ENCODE measurements at regions not wholly inside any gene's neighbourhood (a gene's known extent, or its start where the extent isn't known, plus 50 kb on each side); places are given as distances from the start of the nearest gene placed in this dataset.
"Not testable (repeated sequence)": the region's sequence is repeated elsewhere in the genome, so short reads cannot be mapped to it uniquely, and the experiment has no call there.

GRCh38 chr5:87781976-87782375, 369.2 kb upstream of the CCNH start:
- DNase-seq = no peak

DNA sequence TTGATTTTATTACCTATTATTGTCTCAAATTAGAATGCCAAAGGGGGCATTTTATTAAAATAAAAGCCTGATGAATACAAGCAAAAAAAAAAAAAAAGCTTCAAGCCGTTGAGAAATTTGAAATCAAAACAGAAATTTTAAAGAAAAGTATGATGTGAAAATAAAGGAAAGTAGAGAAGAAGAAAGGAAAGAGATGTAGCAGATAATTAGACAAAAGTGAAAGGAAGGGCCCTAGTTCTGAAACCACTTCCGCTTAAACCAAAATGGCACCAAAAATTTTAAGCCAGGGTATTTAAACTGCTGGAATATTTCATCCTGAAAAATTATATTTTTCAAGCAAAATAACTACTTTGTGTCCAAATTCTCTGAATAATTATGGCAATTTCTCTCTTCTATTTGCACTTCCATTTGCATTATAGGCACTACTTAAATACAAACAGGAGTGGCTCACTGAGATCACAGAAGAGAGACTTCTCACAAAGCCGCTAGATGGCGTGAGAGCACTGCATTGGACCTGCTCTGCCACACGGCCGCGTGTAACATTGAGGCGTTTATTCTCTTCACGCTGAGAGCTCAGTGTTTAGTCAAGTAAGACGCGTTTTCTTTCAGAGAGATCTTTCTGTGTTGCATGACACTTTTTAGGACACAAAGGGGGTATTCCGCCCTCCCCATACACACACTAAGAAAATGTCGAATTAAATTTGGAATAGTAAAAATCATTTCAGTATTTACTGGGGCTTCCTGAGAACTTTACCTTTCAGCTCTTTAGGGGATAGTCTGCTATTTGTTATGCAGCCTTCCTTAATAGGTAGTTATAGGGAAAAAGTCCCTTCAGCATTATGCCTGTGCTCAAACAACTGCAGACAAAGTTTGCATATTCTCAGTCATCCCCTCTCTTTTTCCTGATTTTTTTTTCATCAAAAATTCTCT, 368.4 kb upstream of the CCNH start:
- DNase-seq = peak; percentile 85

GRCh38 chr5:87778876-87779275, 366.1 kb upstream of the CCNH start:
- no peak for DNase-seq

- DNase-seq = no peak
Observed at GRCh38 chr5:87777877-87778276, 365.1 kb upstream of the CCNH start.

GRCh38 chr5:87776785-87777184, 364.1 kb upstream of the CCNH start:
- no peak for DNase-seq

- not testable (repeated sequence) for DNase-seq
Observed at GRCh38 chr5:87776302-87776701, 363.6 kb upstream of the CCNH start.

- no peak for DNase-seq
Observed at GRCh38 chr5:87775228-87775627, 362.5 kb upstream of the CCNH start.

- DNase-seq = no peak
Observed at GRCh38 chr5:87774804-87775203, 362.1 kb upstream of the CCNH start.

GRCh38 chr5:87770601-87771121, 357.9 kb upstream of the CCNH start:
- no peak for DNase-seq

DNA sequence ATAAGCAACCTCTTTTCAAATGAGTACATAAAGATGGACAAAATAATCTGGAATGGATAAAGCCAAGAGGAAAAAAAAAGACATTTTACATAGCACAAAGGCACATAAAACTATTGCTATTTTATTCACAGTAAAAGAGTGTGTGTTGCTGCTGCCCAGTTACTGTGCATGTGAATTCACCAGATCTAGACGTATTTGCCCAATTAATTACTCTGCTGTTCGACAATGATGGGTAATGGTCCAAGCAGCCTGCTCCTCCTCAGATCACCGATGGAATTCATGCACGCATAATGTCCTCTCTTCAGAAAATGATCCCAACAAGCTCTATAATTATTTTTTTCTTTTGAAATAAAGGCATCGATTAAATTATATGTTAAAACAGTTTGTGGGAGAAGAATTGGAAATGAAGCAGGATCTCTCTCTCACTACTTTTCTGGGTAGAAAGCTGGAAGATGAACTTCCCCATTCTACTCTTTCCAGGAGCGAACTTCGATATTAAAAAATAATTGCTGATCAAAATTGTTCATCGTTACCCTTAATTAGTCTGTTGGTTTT, 357.4 kb upstream of the CCNH start:
- no peak for DNase-seq

- no peak for DNase-seq
Observed at GRCh38 chr5:87769157-87769556, 356.4 kb upstream of the CCNH start.

GRCh38 chr5:87768190-87768589, 355.5 kb upstream of the CCNH start:
- DNase-seq = no peak

DNA sequence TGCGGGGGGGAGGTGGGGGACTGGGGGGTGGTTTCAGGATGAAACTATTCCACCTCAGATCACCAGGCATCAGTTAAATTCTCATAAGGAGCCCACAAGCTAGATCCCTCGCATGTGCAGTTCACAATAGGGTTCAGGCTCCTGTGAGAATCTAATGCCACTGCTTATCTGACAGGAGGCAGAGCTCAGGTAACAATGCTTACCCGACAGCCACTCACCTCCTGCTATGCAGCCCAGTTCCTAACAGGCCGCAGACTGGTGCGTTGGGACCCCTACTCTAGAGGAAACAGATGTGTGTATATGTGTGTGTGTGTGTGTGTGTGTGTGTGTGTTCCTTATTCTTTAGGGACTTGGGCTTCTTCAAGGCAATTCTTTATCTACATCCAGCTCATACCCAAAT, 352.3 kb upstream of the CCNH start:
- no peak for DNase-seq

- DNase-seq = no peak
Observed at GRCh38 chr5:87762631-87763030, 349.9 kb upstream of the CCNH start.

DNA sequence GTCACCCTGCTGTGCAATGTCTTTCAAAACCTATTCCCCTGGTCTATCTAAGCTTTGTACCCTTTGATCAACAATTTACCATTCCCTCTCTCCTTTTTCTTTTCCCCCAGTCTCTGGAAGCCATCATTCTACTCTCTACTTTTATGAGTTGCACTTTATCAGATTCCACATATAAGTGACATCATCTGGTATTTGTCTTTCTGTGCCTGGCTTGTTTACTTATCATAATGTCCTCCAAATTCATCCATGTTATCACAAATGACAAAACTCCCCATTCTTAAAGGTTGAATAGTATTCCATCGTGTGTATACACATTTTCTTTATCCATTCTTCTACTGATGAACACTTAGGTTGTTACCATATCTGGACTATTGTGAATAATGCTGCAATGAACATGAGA, 344.2 kb upstream of the CCNH start:
- DNase-seq = no peak

DNA sequence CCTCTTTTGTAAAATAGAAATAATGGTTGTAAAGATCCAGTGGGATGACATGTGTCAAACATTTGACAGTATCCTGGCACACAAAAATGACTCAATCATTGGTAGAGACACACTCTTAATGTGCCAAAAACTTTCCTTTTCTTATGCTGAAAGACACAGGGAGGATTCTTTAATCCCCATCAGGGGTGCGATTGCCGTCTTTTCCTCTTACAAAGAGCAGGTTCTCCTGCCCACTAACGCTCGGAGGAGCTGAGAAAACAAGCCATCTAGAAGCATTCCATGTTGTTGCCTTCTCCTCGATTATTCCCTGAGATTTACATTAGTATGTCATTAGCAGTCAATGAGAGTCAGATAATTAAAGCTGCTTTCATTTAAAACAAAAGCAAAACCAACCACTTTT, 342.6 kb upstream of the CCNH start:
- DNase-seq = no peak

DNA sequence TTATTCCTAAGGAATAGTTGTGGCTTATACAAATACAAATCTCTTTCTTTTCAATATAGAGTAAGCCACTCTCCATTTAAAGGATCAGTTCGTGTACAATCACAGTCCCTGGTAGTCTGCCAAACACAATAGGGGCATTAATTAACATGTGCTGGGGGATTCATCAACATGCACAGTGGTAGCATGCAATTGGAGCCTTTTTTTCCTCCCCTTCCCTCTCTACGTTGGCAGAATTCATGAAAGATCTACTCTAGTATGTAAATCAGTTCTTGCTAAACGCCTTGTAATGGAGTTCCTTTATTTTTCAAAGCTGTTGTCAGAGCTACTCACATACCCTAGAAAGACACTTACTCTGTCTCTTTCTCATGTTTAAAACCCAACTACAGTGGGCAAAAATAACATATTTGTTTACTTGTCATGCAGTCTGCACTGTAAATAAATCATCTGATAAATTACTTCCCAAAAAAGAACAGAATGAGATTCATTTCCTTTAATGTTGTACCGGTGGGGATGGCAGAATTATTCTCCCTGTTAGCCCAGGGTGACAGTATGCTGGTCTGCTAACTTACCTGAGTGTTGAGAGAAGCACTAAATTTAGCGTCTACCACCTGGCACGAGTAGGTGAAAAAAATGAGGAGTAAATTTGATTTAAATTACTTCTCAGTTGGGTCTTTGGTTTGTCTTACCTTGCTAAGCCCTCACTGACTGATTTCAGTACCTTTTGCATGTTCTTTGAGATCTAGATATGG, 341.5 kb upstream of the CCNH start:
- DNase-seq = no peak

DNA sequence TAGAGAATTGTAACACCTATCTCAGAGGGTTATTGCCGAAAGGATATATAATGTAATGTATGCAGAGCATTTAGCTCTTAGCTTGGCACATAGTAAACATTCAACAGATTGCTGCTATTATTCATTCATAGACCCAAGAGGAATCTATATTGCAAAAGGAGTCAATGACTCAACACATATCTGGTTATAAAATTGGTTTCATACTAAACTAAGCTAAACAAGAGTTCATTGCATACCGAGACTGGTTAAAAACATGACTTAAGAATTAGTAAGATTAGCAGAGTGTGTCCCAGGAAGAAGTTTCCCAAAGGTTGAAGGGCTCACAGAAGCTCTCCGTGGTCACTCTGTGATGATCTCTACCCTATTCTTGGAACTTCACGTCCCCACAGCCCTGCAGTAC, 339.6 kb upstream of the CCNH start:
- DNase-seq = no peak

DNA sequence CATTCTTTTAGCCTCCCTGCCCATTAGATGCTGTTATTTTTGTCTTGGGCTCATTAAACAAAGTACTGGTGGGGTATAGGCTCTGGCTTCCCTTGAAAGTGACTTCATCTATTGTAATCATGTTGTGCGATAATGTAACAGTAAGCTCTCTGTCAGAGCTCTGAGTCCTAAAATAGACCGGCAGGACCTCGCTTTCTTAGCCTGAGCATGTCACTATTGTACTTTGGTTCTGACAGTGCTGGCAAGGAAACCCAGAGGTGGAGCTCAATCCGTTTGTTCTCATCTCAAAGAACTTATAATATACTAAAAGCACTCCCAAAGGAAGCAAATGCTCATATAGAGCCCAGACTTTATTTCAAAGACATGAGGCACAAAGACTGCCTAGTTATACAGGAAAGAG, 339.1 kb upstream of the CCNH start:
- no peak for DNase-seq

DNA sequence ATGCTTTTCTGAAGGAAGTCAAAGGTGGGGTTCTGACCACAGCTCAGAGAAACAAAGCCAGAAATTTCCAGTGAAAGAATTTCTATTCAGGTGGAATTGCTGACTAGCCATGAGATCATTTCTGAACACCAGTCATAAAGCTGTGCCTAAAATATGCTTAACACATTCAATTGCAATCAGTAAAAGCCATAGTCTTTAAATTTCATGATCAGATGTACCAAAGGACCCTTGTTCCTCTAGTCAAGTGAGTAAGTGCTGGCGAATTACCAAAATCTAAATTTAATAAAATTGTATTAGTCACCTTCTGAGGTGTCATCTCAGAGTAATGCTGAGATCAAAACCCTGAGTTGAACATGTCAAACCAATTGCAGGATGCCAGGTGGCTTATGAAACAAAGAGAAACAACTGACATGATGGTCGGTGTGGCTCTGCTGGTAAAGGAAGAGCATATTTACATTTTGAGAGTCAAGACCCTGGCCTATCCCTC, 334.2 kb upstream of the CCNH start:
- DNase-seq = no peak

DNA sequence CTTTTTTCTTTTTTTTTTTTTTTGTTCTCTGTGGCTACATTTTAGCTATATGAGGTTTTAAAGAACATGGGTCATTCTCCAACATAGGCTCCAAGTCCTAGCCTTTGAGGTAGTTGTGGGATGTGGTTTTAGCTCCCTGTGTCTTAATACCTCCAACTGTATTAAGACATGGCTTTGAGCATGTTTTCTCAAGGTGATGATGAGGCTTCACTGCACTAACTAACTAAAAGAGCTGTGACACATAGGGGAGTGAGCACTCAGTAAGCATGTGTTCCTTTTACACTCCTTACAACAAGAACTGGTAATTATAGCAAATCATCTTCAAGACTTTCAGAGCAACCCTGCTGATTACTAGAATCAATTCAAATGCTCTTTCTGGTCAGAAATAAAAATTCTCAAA, 333.6 kb upstream of the CCNH start:
- DNase-seq = no peak

DNA sequence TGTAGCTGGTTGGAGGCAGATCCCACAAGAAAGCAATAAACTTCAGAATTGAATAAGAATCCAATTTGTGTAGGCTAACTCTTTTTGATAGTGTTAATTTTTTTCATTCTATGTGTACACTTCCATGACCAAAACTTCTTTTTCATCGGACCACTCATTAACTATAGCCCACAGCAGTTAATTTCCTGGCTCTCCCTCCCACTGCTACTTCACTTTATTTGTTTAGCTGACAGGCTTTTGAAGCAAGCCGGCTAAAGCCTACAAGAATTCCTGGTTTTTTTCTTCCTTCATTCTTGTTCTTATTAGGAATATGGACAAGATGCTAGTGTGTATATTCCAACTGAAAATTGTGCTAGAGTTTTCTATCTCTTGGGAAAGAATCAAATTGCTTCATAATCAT, 329.2 kb upstream of the CCNH start:
- DNase-seq = no peak

DNA sequence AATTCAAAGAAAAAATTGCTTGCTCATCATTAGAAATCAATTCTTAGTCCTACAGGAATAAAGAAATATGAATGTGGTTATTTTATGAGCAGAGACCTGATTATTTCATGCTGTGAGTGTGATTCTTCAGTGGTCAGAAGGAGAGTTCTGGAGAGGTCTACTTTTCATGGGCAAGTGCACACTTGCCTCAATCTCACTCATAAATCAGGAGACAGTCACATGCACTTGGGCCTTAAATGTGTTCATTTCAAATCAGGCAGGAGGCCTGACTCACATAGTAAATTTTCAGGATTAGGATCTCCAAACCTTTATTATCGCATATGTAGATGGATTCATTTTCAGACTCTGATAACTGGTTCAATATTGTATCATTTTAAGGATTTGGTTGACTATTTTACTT, 323.2 kb upstream of the CCNH start:
- no peak for DNase-seq

DNA sequence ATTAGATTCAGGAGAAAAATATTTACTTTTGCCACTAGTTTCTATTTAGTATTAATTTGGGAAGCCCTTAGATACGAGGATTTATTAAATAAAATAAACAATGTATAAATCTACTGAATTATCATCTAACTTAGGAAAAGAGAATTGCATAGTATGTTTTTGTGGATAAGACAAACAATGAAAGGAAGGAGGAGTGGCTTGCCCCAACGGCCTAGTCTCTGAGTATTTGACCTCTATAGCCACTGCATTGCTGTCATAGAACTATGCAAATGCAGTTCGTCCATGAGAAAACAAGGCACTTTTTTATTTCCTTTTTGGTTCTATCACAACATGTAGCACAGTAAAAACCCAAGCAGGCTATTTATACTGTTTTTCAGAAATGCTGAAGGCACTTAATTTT, 321.2 kb upstream of the CCNH start:
- DNase-seq = no peak
